Body of pancreas (tissue), 4 donors: ENCODE measurements at regions not wholly inside any gene's neighbourhood (a gene's known extent, or its start where the extent isn't known, plus 50 kb on each side); places are given as distances from the start of the nearest gene placed in this dataset.

ENCODE experiments used
- POLR2A ChIP-seq, 3 donors: fragments of 450-650 bp; IDR thresholded peaks; one replicate each; pipeline ENCODE4 v1.6.1; 2016; ENCODE audit warnings: antibody characterized with exemption in 3 of 3, mild to moderate bottlenecking in 2 of 3
- TF ChIP-seq, protein P1 (sequence below), 7 experiments: fragments of 450-650 bp in 4 of 7; fragments of 200-600 bp in 3 of 7; sonication (generic) in 3 of 7; IDR thresholded peaks; one replicate each; pipeline ENCODE4 v1.5.1; 2016 to 2019; ENCODE audit warnings: antibody characterized with exemption in 7 of 7

DNA sequence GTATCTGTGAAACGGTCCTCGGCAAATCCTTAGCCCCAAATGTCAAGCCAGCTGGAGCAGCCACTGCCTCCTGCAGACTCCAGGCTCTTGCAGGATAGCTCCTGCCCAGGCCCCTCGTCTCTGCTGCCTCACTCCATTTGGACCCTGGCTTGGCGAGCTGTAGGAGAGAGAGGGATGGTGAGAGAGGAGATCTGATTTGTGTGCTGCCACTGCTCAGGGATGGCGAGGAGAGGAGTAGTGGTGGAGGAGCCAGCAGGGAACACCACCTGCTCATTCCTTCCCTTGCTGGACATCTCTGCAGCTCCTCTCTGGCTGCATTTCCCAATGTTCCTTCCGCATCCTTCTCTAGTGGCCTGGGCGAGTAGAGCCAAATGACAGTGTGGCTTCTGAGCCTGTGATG, 109.1 kb upstream of the NCK2 start:
- no peak for TF ChIP-seq POLR2A (IDR thresholded peaks at IDR 0.05)
- TF ChIP-seq, protein P1, sequence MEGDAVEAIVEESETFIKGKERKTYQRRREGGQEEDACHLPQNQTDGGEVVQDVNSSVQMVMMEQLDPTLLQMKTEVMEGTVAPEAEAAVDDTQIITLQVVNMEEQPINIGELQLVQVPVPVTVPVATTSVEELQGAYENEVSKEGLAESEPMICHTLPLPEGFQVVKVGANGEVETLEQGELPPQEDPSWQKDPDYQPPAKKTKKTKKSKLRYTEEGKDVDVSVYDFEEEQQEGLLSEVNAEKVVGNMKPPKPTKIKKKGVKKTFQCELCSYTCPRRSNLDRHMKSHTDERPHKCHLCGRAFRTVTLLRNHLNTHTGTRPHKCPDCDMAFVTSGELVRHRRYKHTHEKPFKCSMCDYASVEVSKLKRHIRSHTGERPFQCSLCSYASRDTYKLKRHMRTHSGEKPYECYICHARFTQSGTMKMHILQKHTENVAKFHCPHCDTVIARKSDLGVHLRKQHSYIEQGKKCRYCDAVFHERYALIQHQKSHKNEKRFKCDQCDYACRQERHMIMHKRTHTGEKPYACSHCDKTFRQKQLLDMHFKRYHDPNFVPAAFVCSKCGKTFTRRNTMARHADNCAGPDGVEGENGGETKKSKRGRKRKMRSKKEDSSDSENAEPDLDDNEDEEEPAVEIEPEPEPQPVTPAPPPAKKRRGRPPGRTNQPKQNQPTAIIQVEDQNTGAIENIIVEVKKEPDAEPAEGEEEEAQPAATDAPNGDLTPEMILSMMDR (IDR thresholded peaks at IDR 0.05) = no peak
